ENCODE measurements at regions not wholly inside any gene's neighbourhood (a gene's known extent, or its start where the extent isn't known, plus 50 kb on each side); places are given as distances from the start of the nearest gene placed in this dataset.
"Not testable (repeated sequence)": the region's sequence is repeated elsewhere in the genome, so short reads cannot be mapped to it uniquely, and the experiment has no call there.

DNA sequence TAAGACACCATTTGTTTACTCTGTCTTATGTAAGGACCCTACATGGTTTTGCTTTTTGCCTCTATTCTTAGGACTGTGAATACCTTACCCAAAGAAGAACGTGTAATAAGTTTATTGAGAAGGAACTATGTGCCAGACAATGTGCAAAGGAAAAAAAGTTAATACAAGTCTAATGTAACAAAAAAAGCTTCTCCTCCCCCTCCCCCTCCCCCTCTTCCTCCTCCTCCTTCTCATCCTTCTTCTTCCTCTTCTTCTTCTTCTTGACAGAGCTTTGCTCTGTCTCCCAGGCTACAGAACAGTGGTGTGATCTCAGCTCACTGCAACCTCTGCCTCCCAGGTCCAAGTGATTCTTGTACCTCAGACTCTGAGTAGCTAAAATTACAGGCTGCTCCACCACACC is 50.9 kb upstream of the MITF start:
- no peak for DNase-seq (ENCODE audit: low spot score in 2 of 2)
- in situ Hi-C loops (cut with MboI; ENCODE audit: low sequenced_read_pairs) = no loop called here

GRCh38 chr3:69687641-69688040 is 51.6 kb upstream of the MITF start:
- in situ Hi-C loops (cut with MboI; ENCODE audit: low sequenced_read_pairs) = no loop called here

More for the DNA sequence above, 50.9 kb upstream of the MITF start:
- H3K27me3 ChIP-seq (ENCODE audit: low read depth) = 0 out of 2 replicates have a peak, but pooled peaks cover 3% of the 10 kb centered on the region
- H3K4me1 ChIP-seq = 0 out of 2 replicates have a peak, but pooled peaks cover 3% of the 10 kb centered on the region
- no peaks in the 10 kb centered on the region for H3K9me3 ChIP-seq
- H3K36me3 ChIP-seq (replicated peaks) = no peaks in the 10 kb centered on the region
- no peak overlapping the region for H3K4me3 ChIP-seq

DNA sequence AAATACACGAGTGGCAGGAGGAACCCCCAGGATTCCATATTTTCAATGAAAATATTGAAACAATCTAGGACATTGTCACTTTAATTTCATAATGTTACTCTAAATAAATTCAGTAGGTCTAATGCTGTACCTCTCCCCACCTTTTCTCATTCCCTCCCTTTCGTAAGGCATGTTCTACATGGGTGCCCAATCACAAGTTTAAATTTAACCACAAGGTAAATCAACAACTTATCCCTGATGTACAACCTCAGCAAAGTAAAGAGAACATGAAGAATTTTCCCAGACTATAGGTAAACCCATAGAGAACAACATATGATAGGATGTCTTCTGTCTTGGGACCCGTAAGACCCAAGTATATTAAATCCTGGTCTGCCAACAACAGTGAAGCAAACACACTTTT is 53.2 kb upstream of the MITF start:
- no peaks in the 10 kb centered on the region for H3K9me3 ChIP-seq
- peaks cover 3% of the 10 kb centered on the region; the same call in 1 of the 2 replicates for H3K27me3 ChIP-seq (ENCODE audit: low read depth)
- in situ Hi-C loops (cut with MboI; ENCODE audit: low sequenced_read_pairs) = no loop called here
- H3K4me3 ChIP-seq = no peak overlapping the region
- no peaks in the 10 kb centered on the region for H3K36me3 ChIP-seq (replicated peaks)
- no peak for DNase-seq (ENCODE audit: low spot score in 2 of 2)
- H3K4me1 ChIP-seq = peaks cover 9% of the 10 kb centered on the region

More at GRCh38 chr3:69687641-69688040, 51.6 kb upstream of the MITF start:
- no peak for DNase-seq (ENCODE audit: low spot score in 2 of 2)
- Histone ChIP-seq H3K9me3 (no peaks in the 10 kb centered on the region), H3K36me3 (replicated peaks) (no peaks in the 10 kb centered on the region), H3K4me1 (peaks cover 9% of the 10 kb centered on the region), H3K27me3 (ENCODE audit: low read depth) (peaks cover 3% of the 10 kb centered on the region; the same call in 1 of the 2 replicates), H3K4me3 (no peak overlapping the region)

DNA sequence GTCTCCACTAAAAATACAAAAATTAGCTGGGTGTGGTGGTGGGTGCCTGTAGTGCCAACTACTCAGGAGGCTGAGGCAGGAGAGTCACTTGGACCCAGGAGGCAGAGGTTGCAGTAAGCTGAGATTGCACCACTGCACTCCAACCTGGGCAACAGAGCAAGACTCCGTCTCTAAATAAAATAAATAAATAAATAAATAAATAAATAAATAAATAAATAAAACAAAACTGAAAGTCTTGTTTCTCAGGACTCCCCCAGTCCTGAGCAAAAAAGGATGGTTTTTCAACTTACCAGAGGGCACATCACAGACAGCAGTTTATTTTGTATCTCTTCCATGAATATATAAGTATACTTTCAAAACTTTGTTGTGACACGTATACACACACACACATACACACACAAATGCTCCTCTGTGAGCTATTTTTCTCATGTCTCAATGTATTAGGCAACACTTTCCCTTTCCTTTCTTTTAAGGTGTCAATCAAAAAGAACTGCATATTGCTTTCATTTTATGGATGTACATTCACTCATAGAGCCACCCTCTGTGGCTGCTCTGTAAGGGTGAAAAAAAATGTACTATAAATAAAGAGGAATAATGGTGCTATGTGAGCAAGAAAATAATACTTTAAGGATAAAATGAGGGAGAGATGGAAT is 54.8 kb upstream of the MITF start:
- H3K4me1 ChIP-seq = peaks cover 7% of the 10 kb centered on the region
- no peak overlapping the region for H3K4me3 ChIP-seq
- no peaks in the 10 kb centered on the region for H3K36me3 ChIP-seq (replicated peaks)
- no peak for DNase-seq (ENCODE audit: low spot score in 2 of 2)
- no peaks in the 10 kb centered on the region for H3K9me3 ChIP-seq
- in situ Hi-C loops (cut with MboI; ENCODE audit: low sequenced_read_pairs) = no loop called here
- H3K27me3 ChIP-seq (ENCODE audit: low read depth) = no peaks in the 10 kb centered on the region; the same call in 1 of the 2 replicates

DNA sequence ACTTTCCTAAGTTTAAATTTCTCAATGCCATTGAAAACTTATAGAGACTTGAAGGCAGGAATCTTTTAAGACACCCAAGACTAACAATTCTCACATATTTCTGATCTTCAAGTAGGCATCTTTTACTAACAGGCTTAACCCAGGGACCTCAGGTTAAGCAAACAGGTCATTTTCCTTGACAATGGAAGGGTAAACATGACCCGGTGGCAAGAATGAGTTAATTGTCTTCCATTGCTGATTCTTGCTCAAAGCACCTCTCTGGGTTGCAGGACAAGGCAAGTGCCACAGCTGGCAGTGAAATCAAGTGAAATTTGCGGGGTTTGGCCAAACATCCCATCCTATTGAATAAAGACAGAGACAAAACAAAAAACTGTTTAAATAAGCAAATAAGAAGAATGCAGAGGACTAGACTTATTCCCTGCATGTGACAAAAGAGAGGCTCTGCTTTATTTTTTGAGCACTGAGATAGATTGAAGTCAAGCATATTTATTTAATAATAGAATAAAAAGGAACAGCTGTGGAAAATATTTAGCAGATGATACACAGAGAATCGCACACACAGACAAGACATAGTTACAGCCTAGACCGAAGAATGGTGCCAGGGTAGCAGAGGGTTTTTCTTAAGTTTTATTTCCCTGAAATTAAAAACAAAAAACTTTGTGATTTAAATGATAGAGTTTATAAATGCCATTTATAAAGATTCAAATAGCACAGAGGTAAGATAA is 56.0 kb upstream of the MITF start:
- H3K4me3 ChIP-seq = no peak overlapping the region
- peaks cover 7% of the 10 kb centered on the region for H3K4me1 ChIP-seq
- in situ Hi-C loops (cut with MboI; ENCODE audit: low sequenced_read_pairs) = no loop called here
- no peaks in the 10 kb centered on the region; the same call in 1 of the 2 replicates for H3K27me3 ChIP-seq (ENCODE audit: low read depth)
- H3K9me3 ChIP-seq = no peaks in the 10 kb centered on the region
- no peak for DNase-seq (ENCODE audit: low spot score in 2 of 2)
- no peaks in the 10 kb centered on the region for H3K36me3 ChIP-seq (replicated peaks)

GRCh38 chr3:69677456-69677855 is 61.8 kb upstream of the MITF start:
- in situ Hi-C loops (cut with MboI; ENCODE audit: low sequenced_read_pairs); H3K27me3 ChIP-seq (ENCODE audit: low read depth); H3K36me3 ChIP-seq (replicated peaks); H3K4me1 ChIP-seq; DNase-seq (ENCODE audit: low spot score in 2 of 2); H3K4me3 ChIP-seq; H3K9me3 ChIP-seq: not testable (repeated sequence)

- no peaks in the 10 kb centered on the region for H3K36me3 ChIP-seq (replicated peaks)
- no peaks in the 10 kb centered on the region for H3K9me3 ChIP-seq
- in situ Hi-C loops (cut with MboI; ENCODE audit: low sequenced_read_pairs) = no loop called here
- H3K27me3 ChIP-seq (ENCODE audit: low read depth) = no peaks in the 10 kb centered on the region
- no peaks in the 10 kb centered on the region for H3K4me1 ChIP-seq
- no peak overlapping the region for H3K4me3 ChIP-seq
- DNase-seq (ENCODE audit: low spot score in 2 of 2) = no peak
Observed at GRCh38 chr3:69675786-69676530, 63.3 kb upstream of the MITF start.

GRCh38 chr3:69674752-69675151 is 64.5 kb upstream of the MITF start:
- Histone ChIP-seq H3K36me3 (replicated peaks) (no peaks in the 10 kb centered on the region), H3K9me3 (no peaks in the 10 kb centered on the region), H3K4me1 (no peaks in the 10 kb centered on the region), H3K27me3 (ENCODE audit: low read depth) (no peaks in the 10 kb centered on the region), H3K4me3 (no peak overlapping the region)
- no peak for DNase-seq (ENCODE audit: low spot score in 2 of 2)
- in situ Hi-C loops (cut with MboI; ENCODE audit: low sequenced_read_pairs) = loop anchor here (5.0 to 25.0 kb wide), 2 partner anchors 352 to 512 kb away; no protein-coding TSS in a partner anchor

GRCh38 chr3:69671082-69671952 is 67.9 kb upstream of the MITF start:
- Histone ChIP-seq H3K4me3 (no peak overlapping the region), H3K4me1 (no peaks in the 10 kb centered on the region), H3K36me3 (replicated peaks) (no peaks in the 10 kb centered on the region), H3K27me3 (ENCODE audit: low read depth) (no peaks in the 10 kb centered on the region), H3K9me3 (no peaks in the 10 kb centered on the region)
- in situ Hi-C loops (cut with MboI; ENCODE audit: low sequenced_read_pairs) = loop anchor here (5.0 to 25.0 kb wide), 2 partner anchors 349 to 509 kb away; no protein-coding TSS in a partner anchor
- DNase-seq (ENCODE audit: low spot score in 2 of 2) = peak; percentile 70 to 71

DNA sequence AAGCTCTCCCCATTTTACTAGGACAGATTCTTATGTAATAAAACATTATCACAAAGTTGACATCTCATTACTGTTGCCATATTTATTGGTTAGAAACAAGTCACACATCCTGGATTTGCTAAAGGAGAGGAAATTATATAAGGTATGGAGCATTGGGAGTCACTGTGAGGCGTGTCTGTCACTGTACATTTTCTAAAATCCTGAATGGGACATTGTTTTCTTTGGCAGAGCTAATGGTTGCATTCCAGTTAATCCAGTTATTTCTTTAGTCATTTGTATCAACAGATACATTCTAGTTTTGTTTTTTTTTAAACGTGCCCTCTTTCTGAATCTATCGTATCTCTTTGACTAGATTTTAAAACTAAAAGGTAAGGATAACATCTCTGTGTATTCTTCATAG is 70.2 kb upstream of the MITF start:
- Histone ChIP-seq H3K4me3 (no peak overlapping the region), H3K36me3 (replicated peaks) (no peaks in the 10 kb centered on the region), H3K4me1 (no peaks in the 10 kb centered on the region), H3K9me3 (no peaks in the 10 kb centered on the region), H3K27me3 (ENCODE audit: low read depth) (no peaks in the 10 kb centered on the region)
- DNase-seq (ENCODE audit: low spot score in 2 of 2) = no peak
- in situ Hi-C loops (cut with MboI; ENCODE audit: low sequenced_read_pairs) = loop anchor here (25.0 kb wide), 1 partner anchor 507 kb away; no protein-coding TSS in a partner anchor

DNA sequence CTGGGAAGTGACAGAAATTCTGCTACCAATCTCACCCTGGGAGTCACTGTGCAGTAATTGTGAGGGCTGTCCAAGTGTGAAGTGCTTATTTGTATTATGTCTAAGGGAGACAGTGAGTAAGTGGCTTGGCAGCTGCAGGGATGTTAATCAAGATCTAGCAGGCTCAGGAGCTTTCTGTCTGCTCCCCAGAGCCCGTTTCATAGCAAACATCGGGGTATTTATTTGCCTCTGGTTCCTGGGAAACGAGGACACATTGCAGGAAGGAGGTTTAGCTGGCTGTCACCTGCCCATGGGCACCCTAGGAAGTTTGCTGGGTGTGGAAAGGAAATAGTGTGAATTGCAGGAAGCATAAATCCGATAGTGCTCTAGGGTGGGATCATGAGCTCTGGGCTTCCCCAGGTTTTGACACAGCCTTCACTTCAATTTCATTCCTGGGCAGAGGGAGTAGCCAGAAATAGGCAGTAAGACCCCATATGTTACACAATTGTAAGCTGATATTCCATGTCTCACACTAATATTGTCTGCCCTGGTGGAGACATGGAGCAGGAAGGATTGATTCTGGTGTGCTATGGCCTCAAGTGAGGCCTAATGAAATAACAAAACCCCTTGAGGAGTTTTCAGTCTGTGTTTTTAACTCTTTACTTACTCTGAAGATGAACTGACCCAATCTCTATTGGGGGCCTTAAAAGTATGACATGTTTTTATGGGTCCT is 74.1 kb upstream of the MITF start:
- H3K36me3 ChIP-seq (replicated peaks) = no peaks in the 10 kb centered on the region
- no peaks in the 10 kb centered on the region for H3K9me3 ChIP-seq
- H3K4me3 ChIP-seq = no peak overlapping the region
- DNase-seq (ENCODE audit: low spot score in 2 of 2) = no peak
- no peaks in the 10 kb centered on the region for H3K27me3 ChIP-seq (ENCODE audit: low read depth)
- no peaks in the 10 kb centered on the region for H3K4me1 ChIP-seq
- in situ Hi-C loops (cut with MboI; ENCODE audit: low sequenced_read_pairs) = loop anchor here (25.0 kb wide), 1 partner anchor 503 kb away; no protein-coding TSS in a partner anchor

GRCh38 chr3:69660631-69661030 is 78.6 kb upstream of the MITF start:
- no peak for DNase-seq (ENCODE audit: low spot score in 2 of 2)
- Histone ChIP-seq H3K9me3 (no peaks in the 10 kb centered on the region), H3K36me3 (replicated peaks) (no peaks in the 10 kb centered on the region), H3K4me3 (no peak overlapping the region), H3K27me3 (ENCODE audit: low read depth) (no peaks in the 10 kb centered on the region), H3K4me1 (no peaks in the 10 kb centered on the region)
- in situ Hi-C loops (cut with MboI; ENCODE audit: low sequenced_read_pairs) = loop anchor here (25.0 kb wide), 1 partner anchor 498 kb away; no protein-coding TSS in a partner anchor

Measured in HAP-1 (cell line).